HG03378 (cell line): ENCODE measurements at regions not wholly inside any gene's neighbourhood (a gene's known extent, or its start where the extent isn't known, plus 50 kb on each side); places are given as distances from the start of the nearest gene placed in this dataset.

Source experiments
- ATAC-seq: cut with Tn5 transposase; IDR thresholded peaks from one replicate; pipeline ENCODE4 v1.9.1; 2021; ENCODE audit warnings: mild to moderate bottlenecking, moderate library complexity; ENCODE audit not compliant: unreplicated experiment

GRCh38 chr9:118829334-118829733 is 539.9 kb downstream of the BRINP1 start:
- no peak for ATAC-seq

DNA sequence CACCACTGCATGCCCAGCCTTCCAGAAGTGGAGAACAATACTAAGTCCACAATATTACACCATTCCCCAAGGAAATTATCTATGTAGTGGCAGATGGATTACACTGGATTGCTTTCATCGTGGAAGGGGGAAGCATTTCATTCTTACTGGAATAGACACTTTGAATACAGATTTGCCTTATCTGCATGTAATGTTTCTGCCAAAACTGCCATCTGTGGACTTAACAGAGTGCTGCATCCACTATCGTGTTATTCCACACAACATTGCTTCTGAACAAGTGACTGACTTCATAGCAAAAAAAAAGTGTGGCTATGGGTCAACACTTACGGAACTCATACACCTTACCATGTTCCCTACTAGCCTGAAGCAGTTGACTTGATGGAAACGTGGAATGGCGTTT is 536.9 kb downstream of the BRINP1 start:
- ATAC-seq: no peak

GRCh38 chr9:118836891-118837290 is 532.3 kb downstream of the BRINP1 start:
- ATAC-seq: no peak

GRCh38 chr9:118871531-118871930 is 497.7 kb downstream of the BRINP1 start:
- no peak for ATAC-seq

DNA sequence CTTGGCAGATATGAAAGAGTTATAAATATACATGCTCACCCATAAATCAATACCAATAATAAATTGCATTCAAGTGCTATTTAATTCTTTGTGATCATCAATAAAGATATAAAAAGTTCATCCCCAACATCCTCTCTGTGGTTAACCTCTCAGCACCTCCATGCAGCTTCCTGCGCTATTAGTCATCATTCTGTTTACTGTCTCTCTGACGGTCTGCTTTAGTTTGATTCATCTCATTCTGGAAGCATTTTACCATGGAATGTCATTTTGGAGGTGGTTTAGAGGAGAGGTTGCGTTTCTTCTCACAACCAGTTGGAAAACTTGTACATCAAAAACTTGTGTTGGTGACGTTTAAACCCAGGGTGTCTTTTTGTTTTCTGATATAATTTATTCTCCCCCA is 486.6 kb downstream of the BRINP1 start:
- ATAC-seq: no peak

DNA sequence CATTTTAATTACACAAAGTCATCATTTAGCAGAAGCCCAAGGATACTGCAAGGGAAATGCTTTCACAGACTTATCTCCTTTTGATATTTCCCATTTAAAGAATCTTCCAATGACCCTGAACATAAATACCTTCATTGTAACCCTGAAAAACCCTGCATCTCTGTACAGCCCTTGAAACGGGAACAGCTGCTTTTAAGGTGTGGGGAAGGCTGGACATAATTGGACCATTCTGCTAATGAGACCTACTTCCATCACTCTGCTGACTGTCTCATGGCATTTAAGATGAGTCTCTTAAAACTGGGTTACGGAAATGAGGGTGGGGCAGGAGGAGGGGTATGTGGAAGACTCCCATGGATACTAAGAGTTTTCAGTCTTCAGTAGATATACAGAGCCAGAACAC is 485.8 kb downstream of the BRINP1 start:
- ATAC-seq: no peak

DNA sequence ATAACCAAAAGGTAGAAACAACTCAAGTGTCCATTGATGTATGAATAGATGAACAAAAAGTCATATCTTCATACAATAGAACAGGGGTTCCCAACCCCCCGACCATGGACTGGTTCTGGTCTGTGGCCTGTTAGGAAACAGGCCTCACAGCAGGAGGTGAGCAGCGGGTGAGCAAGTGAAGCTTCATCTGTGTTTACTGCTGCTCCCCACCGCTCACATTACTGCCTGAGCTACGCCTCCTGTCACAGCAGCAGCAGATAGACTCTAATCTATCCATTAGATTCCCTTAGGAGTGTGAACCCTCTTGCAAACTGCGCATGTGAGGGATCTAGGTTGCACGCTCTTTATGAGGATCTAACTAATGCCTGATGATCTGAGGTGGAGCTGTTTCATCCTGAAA is 478.0 kb downstream of the BRINP1 start:
- ATAC-seq: no peak

DNA sequence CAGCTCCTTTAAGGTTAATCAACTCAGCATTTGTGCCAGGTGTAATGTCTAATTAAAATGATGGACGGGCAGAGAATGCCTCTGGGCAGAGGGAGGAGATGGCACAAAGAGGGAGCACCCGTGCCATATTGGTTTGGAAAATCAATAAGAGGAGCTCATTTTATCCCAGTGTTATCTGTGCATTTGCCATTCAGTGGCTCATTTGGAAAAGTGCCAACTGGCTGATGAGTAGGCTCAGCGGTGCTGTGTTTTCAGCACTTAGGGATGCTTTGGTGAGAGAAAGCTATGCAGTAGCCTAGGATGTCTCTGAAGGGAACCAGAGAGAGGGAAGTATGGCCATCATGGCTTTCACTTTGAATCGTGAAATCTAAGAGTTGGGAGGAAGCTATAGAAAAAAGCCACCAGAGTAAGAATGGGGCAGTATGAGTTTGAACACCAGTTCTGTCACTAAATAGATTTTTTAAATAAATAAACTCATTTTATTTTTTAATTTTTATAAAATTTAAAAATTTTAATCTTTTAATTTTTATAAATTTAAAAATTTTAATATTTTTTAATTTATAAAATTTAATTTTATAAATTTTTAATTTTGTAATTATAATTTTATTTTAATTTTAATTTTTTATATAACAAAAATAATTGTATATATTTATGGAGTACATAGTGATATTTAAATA is 472.8 kb downstream of the BRINP1 start:
- ATAC-seq: no peak

DNA sequence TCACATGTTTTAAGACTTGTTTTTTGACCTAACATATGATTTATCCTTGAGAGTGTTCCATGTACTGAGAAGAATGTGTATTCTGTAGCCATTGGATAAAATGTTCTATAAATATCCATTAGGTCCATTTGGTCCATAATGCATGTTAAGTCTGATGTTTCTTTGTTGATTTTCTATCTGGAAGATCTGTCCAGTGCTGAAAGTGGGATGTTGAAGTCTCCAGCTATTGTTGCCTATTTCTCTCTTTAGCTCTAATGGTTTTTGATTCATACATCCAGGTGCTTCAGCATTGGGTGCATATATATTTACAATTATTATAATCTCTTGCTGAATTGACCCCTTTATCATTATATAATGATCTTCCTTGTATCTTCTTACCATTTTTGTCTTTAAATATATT is 451.1 kb downstream of the BRINP1 start:
- no peak for ATAC-seq

DNA sequence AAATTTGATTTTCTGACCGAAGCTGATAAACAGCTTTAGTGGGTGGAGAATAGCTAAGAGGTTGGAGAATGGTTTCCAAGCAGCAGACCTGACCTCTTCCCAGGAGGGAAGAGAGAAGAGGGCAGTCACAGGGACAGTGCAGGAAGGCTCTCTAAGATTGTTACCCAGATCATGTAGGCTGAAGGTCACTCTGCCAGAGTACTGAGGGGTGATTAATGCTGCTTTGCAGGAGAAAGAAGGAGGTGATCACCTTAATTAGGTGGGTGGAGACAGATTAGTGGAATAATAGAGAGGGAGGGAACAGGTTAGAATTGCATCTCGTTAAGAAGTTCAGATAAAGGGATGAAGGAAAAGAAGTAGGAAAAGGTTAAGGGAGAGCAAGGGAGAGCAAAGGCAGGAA is 440.5 kb downstream of the BRINP1 start:
- ATAC-seq: no peak

DNA sequence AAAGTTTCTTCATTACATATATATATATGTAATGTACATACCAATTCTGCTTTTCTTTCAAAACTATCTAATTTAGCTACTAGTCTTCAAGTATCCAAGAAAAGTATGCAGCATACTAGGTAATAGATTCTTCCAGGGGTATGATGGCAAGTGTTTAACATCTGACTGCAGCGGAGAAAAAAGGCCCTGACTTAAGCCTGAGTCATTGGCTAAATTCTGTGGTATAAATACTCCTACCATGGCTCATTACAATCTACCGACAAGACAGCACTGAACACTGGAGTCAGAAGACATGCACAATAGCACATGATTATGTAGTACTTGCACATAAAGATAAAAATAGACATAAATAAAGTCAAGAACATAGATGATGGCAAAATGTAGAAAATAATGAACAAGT is 439.9 kb downstream of the BRINP1 start:
- no peak for ATAC-seq

DNA sequence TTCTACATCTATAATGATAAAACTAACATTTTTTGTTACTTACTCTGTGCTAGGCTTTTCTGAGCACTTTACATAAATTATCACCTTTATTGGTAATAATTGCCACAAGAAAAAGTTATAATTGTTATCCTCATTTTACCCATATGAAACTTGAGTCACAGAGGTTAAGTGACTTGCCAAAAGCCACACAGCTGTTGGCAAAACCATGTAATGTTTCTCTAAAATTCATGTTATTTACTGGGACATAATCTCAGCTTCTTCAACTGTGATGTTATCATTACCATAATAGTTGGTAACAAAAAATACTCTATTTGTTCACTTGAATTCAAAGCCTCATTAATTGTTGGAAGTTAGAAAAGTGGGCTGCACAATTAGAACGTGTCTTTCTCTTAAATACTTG is 437.3 kb downstream of the BRINP1 start:
- no peak for ATAC-seq

- no peak for ATAC-seq
Measured at GRCh38 chr9:118938581-118938980, 430.7 kb downstream of the BRINP1 start.

DNA sequence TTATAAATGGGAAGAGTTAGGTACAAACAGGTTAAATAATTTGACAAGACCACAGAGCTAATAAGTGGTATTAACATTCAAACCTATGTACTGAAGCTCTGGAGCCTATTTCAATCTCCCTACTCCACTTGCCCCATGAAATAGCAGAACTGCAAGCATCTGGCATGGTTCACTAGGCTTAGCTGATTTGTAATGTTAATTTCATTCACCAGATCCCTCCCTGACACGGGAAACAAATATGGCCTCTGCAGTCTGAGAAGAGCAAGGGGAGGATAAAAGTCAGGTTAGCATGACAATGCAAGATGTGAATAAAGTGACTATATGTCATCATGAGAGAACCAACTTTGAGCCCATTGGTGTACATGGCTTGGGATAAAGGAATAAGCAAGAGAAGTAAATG is 428.8 kb downstream of the BRINP1 start:
- no peak for ATAC-seq

DNA sequence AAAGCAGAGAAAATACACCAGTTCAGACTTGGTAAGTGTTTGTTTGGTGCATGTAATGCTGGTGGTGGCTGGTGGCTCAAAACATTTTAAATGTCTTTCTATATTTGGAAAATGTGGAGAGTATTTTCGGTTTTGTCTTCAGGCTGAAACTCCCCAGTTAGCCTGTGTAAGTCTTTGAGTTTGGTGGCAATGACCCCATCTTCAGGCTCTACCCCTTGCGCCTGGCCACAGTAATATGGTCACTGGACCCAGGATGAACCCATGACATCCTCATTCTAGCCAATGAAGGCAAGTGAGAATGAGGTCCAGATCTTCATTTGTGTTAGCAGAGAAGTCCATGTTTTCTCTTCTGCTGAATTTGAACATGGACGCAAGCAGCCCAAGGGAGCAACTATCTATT is 422.6 kb downstream of the BRINP1 start:
- no peak for ATAC-seq

- ATAC-seq: no peak
Measured at GRCh38 chr9:118954857-118955256, 414.4 kb downstream of the BRINP1 start.

DNA sequence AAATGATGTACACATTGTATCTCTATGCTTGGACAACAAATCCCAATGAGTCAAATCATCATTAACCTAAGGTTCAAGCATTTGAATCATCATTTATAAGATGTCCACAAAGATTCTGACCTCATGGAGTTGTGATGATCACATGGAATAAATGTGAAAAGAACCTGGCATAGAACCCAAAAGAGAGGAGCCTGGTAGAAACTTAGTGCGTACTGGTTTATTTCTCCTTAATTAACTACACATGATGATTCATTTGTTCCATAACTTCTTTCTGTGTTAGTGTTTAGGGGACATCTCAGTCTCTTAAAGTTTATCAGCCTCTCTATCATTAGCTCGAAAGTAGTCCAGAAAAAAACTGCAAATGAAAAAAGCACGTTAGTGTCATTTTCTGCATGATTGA is 411.6 kb downstream of the BRINP1 start:
- ATAC-seq: no peak

DNA sequence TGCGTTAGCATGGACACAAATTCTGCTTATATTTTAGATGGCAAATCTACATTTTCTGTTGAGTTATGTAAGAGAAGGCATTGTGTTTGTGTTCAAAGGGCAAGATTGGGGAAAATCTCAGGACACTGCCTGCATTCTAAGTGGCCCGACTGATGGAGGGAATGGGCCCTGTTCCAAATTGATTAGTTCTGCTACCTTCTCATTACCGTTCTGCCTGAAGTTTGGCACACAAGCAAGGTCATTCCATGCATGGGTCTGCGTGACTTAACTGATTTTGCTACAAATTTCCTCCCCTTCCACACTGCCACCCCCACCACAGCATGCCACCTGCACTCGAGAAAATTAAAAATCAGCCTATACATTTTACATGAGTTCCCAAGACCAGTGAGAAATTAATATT is 409.9 kb downstream of the BRINP1 start:
- no peak for ATAC-seq

DNA sequence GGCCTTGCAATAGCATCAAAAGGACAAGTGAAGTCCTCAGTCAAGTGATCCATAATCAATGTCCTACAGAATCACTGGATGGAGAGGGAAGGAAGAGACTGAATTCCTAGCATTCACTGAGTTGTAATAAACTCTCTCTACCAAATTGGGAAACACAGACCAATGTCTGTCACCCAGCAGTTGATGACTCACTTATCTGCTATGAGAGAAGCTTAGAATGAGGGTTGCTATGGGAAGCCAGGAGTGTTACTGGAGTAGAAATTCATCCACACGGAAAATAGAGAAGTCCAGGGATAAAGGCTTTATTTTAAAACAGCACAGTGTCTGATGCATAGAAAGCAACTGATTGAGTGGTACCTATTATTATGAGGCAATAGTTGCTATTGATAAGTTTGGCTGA is 407.4 kb downstream of the BRINP1 start:
- no peak for ATAC-seq

GRCh38 chr9:118962426-118962825 is 406.8 kb downstream of the BRINP1 start:
- no peak for ATAC-seq

DNA sequence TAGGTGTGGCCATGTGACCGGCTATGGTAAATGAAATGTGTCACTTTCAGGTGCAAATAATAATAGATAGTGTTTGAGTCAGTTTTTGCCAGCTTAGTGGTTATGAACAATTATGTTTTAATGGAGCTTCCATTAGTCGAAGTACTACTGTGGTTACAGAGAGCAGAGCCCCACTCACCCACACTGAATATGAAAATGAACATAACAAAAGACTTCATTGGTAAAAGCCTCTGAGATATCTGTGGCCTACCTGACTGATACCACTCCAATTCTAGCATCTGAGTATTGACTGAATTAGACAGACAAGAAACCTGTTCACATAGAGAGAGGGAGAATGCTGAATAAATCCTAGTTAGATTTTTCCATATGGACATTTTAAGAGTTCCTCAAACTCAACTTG is 405.6 kb downstream of the BRINP1 start:
- no peak for ATAC-seq

- no peak for ATAC-seq
Measured at GRCh38 chr9:118967901-118968300, 401.3 kb downstream of the BRINP1 start.

DNA sequence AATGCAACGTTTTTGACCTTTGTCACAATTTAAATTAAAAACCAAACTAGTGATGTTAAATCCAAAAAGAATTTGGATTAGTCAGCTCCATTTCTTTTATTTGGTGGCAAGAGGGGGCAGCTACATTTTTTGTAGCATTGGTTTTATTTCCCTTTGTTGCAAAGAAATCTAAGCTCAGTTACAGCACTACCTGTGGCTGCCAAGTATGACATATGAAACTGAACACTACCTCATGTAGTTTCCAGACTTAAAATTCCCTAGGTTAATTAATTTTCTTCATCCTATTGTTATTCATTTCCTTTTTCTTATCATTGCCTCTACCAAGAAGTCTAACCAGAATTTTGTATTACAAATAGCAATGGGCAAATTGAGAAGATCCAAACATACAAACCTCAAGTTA is 393.5 kb downstream of the BRINP1 start:
- no peak for ATAC-seq
